Testis (tissue), 2 donors: ENCODE measurements at regions not wholly inside any gene's neighbourhood (a gene's known extent, or its start where the extent isn't known, plus 50 kb on each side); places are given as distances from the start of the nearest gene placed in this dataset.

Experiments
- CTCF ChIP-seq, 3 experiments: fragments of 450-650 bp in 2 of 3; fragments of 200-600 bp in 1 of 3; sonication (generic) in 1 of 3; IDR thresholded peaks; one replicate each; pipeline ENCODE4 v1.5.1; 2016 to 2019; ENCODE audit warnings: antibody characterized with exemption in 3 of 3, mild to moderate bottlenecking in 2 of 3, moderate library complexity in 1 of 3
- POLR2A ChIP-seq: fragments of 450-650 bp; IDR thresholded peaks from one replicate; pipeline ENCODE4 v1.6.1; 2017; ENCODE audit warnings: antibody characterized with exemption, mild to moderate bottlenecking, moderate library complexity

GRCh38 chrX:43165343-43165920 is 387.5 kb upstream of the PPP1R2C start:
- no peak for TF ChIP-seq CTCF (IDR thresholded peaks at IDR 0.05)
- no peak for TF ChIP-seq POLR2A
